ENCODE measurements at regions not wholly inside any gene's neighbourhood (a gene's known extent, or its start where the extent isn't known, plus 50 kb on each side); places are given as distances from the start of the nearest gene placed in this dataset.
"Not testable (repeated sequence)": the region's sequence is repeated elsewhere in the genome, so short reads cannot be mapped to it uniquely, and the experiment has no call there.

GRCh38 chr1:88302843-88303486 is 381.1 kb upstream of the PKN2 start:
- DNase-seq = peak; percentile 2

GRCh38 chr1:88311265-88311664 is 372.8 kb upstream of the PKN2 start:
- DNase-seq = no peak

- DNase-seq = no peak
Observed at GRCh38 chr1:88311907-88312306, 372.2 kb upstream of the PKN2 start.

GRCh38 chr1:88317396-88317795 is 366.7 kb upstream of the PKN2 start:
- DNase-seq = no peak

GRCh38 chr1:88318740-88319139 is 365.3 kb upstream of the PKN2 start:
- DNase-seq = no peak

- DNase-seq = no peak
Observed at GRCh38 chr1:88320291-88320690, 363.8 kb upstream of the PKN2 start.

- DNase-seq = no peak
Observed at GRCh38 chr1:88321706-88322105, 362.4 kb upstream of the PKN2 start.

- no peak for DNase-seq
Observed at GRCh38 chr1:88324899-88325298, 359.2 kb upstream of the PKN2 start.

- peak; percentile 44 for DNase-seq
Observed at GRCh38 chr1:88327391-88328267, 356.4 kb upstream of the PKN2 start.

- no peak for DNase-seq
Observed at GRCh38 chr1:88330201-88330600, 353.9 kb upstream of the PKN2 start.

- DNase-seq = no peak
Observed at GRCh38 chr1:88333086-88333695, 350.9 kb upstream of the PKN2 start.

GRCh38 chr1:88341447-88341846 is 342.6 kb upstream of the PKN2 start:
- DNase-seq = no peak

GRCh38 chr1:88342081-88342480 is 342.0 kb upstream of the PKN2 start:
- DNase-seq = not testable (repeated sequence)

GRCh38 chr1:88350648-88351047 is 333.4 kb upstream of the PKN2 start:
- no peak for DNase-seq

- DNase-seq = no peak
Observed at GRCh38 chr1:88351960-88352359, 332.1 kb upstream of the PKN2 start.

GRCh38 chr1:88354256-88354655 is 329.8 kb upstream of the PKN2 start:
- DNase-seq = no peak

GRCh38 chr1:88357729-88358128 is 326.3 kb upstream of the PKN2 start:
- no peak for DNase-seq

- DNase-seq = no peak
Observed at GRCh38 chr1:88371436-88372023, 312.5 kb upstream of the PKN2 start.

GRCh38 chr1:88375977-88376376 is 308.1 kb upstream of the PKN2 start:
- DNase-seq = no peak

- no peak for DNase-seq
Observed at GRCh38 chr1:88376421-88376820, 307.7 kb upstream of the PKN2 start.

- no peak for DNase-seq
Observed at GRCh38 chr1:88378560-88378959, 305.5 kb upstream of the PKN2 start.

GRCh38 chr1:88394958-88395357 is 289.1 kb upstream of the PKN2 start:
- no peak for DNase-seq

- DNase-seq = no peak
Observed at GRCh38 chr1:88398338-88398737, 285.7 kb upstream of the PKN2 start.
